ENCODE measurements at regions not wholly inside any gene's neighbourhood (a gene's known extent, or its start where the extent isn't known, plus 50 kb on each side); places are given as distances from the start of the nearest gene placed in this dataset.

- POLR2A ChIA-PET (ENCODE audit: low non-redundant PET), result no interaction called here
- no peak for DNase-seq (ENCODE audit: low spot score)
- no peak for TF ChIP-seq EZH2 (IDR thresholded peaks at IDR 0.05; ENCODE audit: borderline replicate concordance, low read depth, low read length, poor library complexity, severe bottlenecking)
- TF ChIP-seq CTCF (conservative IDR thresholded peaks at IDR 0.05; ENCODE audit: low read depth, low read length), result no peak
- H3K4me3 ChIP-seq (ENCODE audit: low read depth, low read length, poor library complexity, severe bottlenecking), result no peak overlapping the region
- H3K36me3 ChIP-seq (ENCODE audit: insufficient read depth, low read length, poor library complexity, severe bottlenecking), result no peaks in the 10 kb centered on the region
- H3K4me1 ChIP-seq (ENCODE audit: insufficient read depth, low read length, poor library complexity, severe bottlenecking), result no peaks in the 10 kb centered on the region
- intact Hi-C loops (cut with micrococcal nuclease; ENCODE audit: unreplicated experiment), result no loop called here
- no peak overlapping the region for H3K27ac ChIP-seq (ENCODE audit: low read depth, low read length, poor library complexity, severe bottlenecking)
- no peaks in the 10 kb centered on the region for H3K9me3 ChIP-seq (ENCODE audit: low read depth, low read length, poor library complexity, severe bottlenecking)
- H3K27me3 ChIP-seq (replicated peaks; ENCODE audit: insufficient read depth, low read depth, low read length, poor library complexity), result no peaks in the 10 kb centered on the region
- CTCF ChIA-PET, result no interaction called here
- BruUV-seq (replicated peaks), result no TSS peak
Observed at GRCh38 chr3:14298991-14299555, 103.3 kb upstream of the SLC6A6 start.

DNA sequence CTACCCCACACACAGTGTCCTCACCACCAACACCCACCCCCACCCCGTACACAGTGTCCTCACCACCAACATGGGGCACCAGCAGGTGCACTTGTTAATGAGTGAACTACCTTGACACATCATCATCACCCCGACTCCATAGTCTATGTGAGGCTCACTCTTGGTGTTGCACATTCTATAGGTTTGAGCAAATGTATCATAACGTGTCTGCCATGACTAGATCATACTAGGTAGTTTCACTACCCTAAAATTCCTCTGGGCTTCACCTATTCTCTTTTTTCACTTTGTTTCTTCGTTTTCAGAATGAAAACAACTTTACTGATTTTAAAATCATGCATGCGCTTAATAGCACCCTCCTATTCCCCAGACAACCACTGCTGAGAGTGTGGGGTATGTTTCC lies 102.6 kb upstream of the SLC6A6 start:
- intact Hi-C loops (cut with micrococcal nuclease; ENCODE audit: unreplicated experiment), result no loop called here
- H3K4me1 ChIP-seq (ENCODE audit: insufficient read depth, low read length, poor library complexity, severe bottlenecking), result no peaks in the 10 kb centered on the region
- TF ChIP-seq EZH2 (IDR thresholded peaks at IDR 0.05; ENCODE audit: borderline replicate concordance, low read depth, low read length, poor library complexity, severe bottlenecking), result no peak

GRCh38 chr3:14300721-14301399 lies 101.5 kb upstream of the SLC6A6 start:
- TF ChIP-seq CTCF (conservative IDR thresholded peaks at IDR 0.05; ENCODE audit: low read depth, low read length) (no peak), EZH2 (IDR thresholded peaks at IDR 0.05; ENCODE audit: borderline replicate concordance, low read depth, low read length, poor library complexity, severe bottlenecking) (no peak)
- Histone ChIP-seq H3K4me3 (ENCODE audit: low read depth, low read length, poor library complexity, severe bottlenecking) (no peak overlapping the region), H3K27ac (ENCODE audit: low read depth, low read length, poor library complexity, severe bottlenecking) (no peak overlapping the region), H3K9me3 (ENCODE audit: low read depth, low read length, poor library complexity, severe bottlenecking) (no peaks in the 10 kb centered on the region), H3K4me1 (ENCODE audit: insufficient read depth, low read length, poor library complexity, severe bottlenecking) (no peaks in the 10 kb centered on the region), H3K36me3 (ENCODE audit: insufficient read depth, low read length, poor library complexity, severe bottlenecking) (no peaks in the 10 kb centered on the region), H3K27me3 (replicated peaks; ENCODE audit: insufficient read depth, low read depth, low read length, poor library complexity) (no peaks in the 10 kb centered on the region)
- intact Hi-C loops (cut with micrococcal nuclease; ENCODE audit: unreplicated experiment), result no loop called here
- BruUV-seq (replicated peaks), result no TSS peak
- no peak for DNase-seq (ENCODE audit: low spot score)
- ChIA-PET POLR2A (ENCODE audit: low non-redundant PET) (no interaction called here), CTCF (no interaction called here)

More for the DNA sequence above, 102.6 kb upstream of the SLC6A6 start:
- H3K9me3 ChIP-seq (ENCODE audit: low read depth, low read length, poor library complexity, severe bottlenecking), result no peaks in the 10 kb centered on the region
- POLR2A ChIA-PET (ENCODE audit: low non-redundant PET), result no interaction called here
- DNase-seq (ENCODE audit: low spot score), result no peak
- no peaks in the 10 kb centered on the region for H3K36me3 ChIP-seq (ENCODE audit: insufficient read depth, low read length, poor library complexity, severe bottlenecking)
- CTCF ChIA-PET, result no interaction called here
- H3K27me3 ChIP-seq (replicated peaks; ENCODE audit: insufficient read depth, low read depth, low read length, poor library complexity), result no peaks in the 10 kb centered on the region
- no peak overlapping the region for H3K27ac ChIP-seq (ENCODE audit: low read depth, low read length, poor library complexity, severe bottlenecking)
- no TSS peak for BruUV-seq (replicated peaks)
- no peak overlapping the region for H3K4me3 ChIP-seq (ENCODE audit: low read depth, low read length, poor library complexity, severe bottlenecking)

DNA sequence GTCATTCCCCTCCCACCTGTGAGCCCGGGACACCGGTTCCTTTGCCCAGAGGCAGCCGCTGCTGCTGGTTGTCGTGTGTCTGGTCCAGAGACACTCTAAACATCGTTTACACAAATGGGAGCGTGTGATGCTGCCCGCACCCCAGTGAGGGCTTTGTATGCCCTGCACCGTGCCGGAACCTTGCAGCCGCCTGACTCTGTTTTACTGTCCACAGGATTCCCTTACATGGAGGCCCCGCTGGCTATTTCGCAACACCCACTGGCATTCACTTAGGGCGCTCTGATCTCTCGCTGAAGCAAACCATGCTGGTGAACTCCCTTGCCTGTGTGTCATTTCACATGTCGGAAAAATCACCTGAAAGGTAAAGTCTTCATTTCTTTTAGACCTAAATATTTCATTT lies 100.8 kb upstream of the SLC6A6 start:
- Histone ChIP-seq H3K27me3 (replicated peaks; ENCODE audit: insufficient read depth, low read depth, low read length, poor library complexity) (no peaks in the 10 kb centered on the region), H3K36me3 (ENCODE audit: insufficient read depth, low read length, poor library complexity, severe bottlenecking) (no peaks in the 10 kb centered on the region), H3K4me1 (ENCODE audit: insufficient read depth, low read length, poor library complexity, severe bottlenecking) (no peaks in the 10 kb centered on the region), H3K27ac (ENCODE audit: low read depth, low read length, poor library complexity, severe bottlenecking) (no peak overlapping the region), H3K9me3 (ENCODE audit: low read depth, low read length, poor library complexity, severe bottlenecking) (no peaks in the 10 kb centered on the region), H3K4me3 (ENCODE audit: low read depth, low read length, poor library complexity, severe bottlenecking) (no peak overlapping the region)
- DNase-seq (ENCODE audit: low spot score), result no peak
- intact Hi-C loops (cut with micrococcal nuclease; ENCODE audit: unreplicated experiment), result no loop called here
- POLR2A ChIA-PET (ENCODE audit: low non-redundant PET), result no interaction called here
- CTCF ChIA-PET, result no interaction called here
- TF ChIP-seq CTCF (conservative IDR thresholded peaks at IDR 0.05; ENCODE audit: low read depth, low read length), result no peak
- TF ChIP-seq EZH2 (IDR thresholded peaks at IDR 0.05; ENCODE audit: borderline replicate concordance, low read depth, low read length, poor library complexity, severe bottlenecking), result no peak
- no TSS peak for BruUV-seq (replicated peaks)

Measured in A673 (cell line).